Activated effector memory CD4-positive, alpha-beta T cell treated with anti-CD3 and anti-CD28 coated beads, Interleukin-2, amount 50 U/mL, for 16 hours (primary cell): ENCODE measurements at regions not wholly inside any gene's neighbourhood (a gene's known extent, or its start where the extent isn't known, plus 50 kb on each side); places are given as distances from the start of the nearest gene placed in this dataset.
"Not testable (repeated sequence)": the region's sequence is repeated elsewhere in the genome, so short reads cannot be mapped to it uniquely, and the experiment has no call there.

Experiments used
- DNase-seq: peaks from one replicate; pipeline ENCODE4 v3.0.0-alpha.2; 2020

GRCh38 chr9:134547161-134548100 lies 94.2 kb upstream of the COL5A1 start:
- no peak for DNase-seq

- DNase-seq, result no peak
Observed at GRCh38 chr9:134548185-134548584, 93.4 kb upstream of the COL5A1 start.

DNA sequence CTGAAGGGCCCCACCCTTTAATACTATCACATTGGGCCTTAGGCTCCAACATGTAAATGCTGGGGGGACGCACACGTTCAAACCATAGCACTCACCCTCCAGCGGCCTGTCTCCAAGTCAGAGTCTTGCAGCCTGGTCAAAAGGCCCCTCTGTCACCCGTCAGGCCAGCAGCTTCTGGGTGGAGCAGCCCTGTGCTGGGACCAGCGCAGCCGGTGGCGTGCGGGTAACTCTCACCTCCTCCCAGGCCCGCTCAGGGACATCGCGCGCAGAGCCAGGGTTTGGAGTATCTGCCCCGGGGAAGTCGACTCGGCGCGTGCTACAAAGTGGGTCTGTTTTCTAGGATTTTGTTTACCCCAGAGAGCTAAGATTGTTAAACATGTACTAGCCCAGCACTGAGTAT lies 93.0 kb upstream of the COL5A1 start:
- no peak for DNase-seq

DNA sequence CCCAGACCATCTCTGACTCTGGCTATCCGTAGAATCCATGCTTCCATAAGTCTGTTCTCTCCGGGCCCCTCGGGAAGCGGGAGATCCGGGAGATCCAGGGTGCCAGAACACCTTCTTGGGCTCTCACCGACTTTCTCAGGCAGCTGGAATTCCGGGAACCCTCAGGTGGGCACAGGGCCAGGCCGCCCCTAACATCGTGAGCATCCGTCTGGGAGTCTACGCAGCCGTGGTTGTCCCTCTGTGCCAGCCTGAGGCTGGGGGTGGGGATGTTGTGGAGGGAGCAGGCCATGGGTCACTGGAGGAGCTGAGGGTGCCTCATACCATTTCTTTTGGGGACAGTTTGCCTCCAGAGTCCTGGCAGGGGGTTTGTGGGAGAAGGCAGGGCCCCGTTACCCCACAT lies 92.3 kb upstream of the COL5A1 start:
- DNase-seq, result no peak

GRCh38 chr9:134550081-134550480 lies 91.5 kb upstream of the COL5A1 start:
- DNase-seq, result not testable (repeated sequence)

- no peak for DNase-seq
Observed at GRCh38 chr9:134550584-134550983, 91.0 kb upstream of the COL5A1 start.

DNA sequence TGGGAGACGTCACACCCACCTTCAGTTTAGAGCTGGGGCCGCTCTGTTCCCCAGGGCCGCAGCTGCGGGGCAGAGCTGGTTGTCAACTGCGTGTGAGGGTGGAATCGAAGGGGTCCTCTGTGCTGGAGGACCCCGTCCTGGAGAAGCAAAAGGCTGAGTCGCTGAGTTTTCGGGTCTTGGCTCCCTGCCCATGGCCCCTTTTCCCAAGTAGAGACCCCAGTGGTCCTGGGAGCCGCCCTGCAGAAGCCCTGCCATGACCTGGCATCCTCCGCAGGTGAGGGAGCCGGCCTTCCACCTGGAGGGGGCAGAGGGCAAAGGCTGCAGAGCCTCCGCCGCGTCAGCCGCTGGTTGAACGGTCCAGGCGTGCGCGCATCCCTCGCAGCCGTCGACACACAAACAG lies 90.4 kb upstream of the COL5A1 start:
- DNase-seq, result no peak

- DNase-seq, result no peak
Observed at GRCh38 chr9:134551644-134552348, 89.8 kb upstream of the COL5A1 start.

DNA sequence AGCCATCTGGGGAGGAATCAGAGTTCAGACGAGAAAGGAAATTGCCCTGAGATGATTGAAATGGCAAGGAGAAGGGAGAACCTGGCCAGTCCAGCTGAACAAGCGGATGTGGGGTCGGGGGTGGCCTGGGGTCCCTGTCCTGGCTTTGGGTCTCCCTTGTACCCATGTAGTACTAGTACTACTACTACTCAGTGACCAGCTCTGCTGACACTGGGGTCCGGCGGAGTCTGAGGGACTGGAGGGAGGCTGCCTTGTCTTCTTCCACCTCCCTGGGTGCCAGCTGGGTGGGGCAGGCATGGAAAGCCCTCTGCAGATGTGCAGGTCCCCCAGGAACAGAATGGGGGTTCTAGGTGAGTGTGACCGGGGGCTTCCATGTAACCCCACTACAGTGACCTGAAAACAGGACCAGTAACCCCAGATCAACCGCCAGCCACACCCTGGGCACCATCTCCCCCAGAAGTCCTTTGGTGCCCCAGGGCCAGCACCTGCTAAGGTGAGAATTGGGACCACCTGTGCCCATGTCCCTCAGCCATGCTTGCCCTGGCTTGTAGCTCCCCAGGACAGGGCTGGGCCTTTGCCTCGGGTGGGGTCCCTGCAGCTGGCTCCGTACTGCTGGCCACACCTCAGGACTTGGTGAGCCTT lies 89.1 kb upstream of the COL5A1 start:
- DNase-seq, result no peak

DNA sequence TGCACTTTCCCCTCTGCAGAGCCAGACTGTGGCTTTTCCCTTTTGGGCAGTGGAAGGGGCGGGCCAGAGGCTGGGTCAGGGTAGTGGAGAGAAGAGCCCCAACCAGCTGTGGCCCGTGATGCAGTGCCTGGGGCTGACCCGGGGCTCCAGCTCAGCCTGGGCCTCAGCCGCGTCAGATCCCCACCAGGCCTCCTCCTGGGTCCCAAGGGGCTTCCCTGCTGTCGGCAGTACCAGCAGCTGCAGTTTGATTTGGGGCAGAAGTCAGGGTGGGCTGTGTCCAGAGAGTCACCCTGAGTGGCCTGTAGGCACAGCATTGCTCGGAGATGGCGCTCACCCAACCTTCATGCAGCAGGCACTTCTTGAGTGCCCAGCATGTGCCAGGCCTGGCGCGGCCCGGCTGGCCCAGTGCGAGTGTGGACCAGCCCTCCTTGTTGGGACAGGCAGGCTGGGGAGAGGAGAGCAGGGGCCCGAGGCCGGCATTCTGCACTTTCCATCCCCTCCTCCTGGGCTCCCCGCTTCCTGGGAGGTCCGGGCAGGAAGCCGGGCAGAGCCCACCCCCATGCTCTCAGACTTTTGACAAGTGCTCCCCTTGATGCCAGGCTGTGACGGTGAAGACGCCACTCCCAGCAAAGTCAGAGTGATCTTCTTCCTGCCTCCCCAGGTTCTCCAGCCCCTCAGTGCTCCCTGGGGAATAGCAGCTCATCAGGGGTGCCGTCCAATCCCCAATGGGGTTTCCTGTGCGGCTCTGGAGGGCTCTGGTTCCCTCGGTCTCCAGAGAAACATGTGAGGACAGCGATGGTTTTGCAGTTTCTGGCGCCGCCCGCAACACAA lies 88.3 kb upstream of the COL5A1 start:
- no peak for DNase-seq

GRCh38 chr9:134553996-134554372 lies 87.6 kb upstream of the COL5A1 start:
- DNase-seq, result no peak

GRCh38 chr9:134554373-134555093 lies 87.1 kb upstream of the COL5A1 start:
- DNase-seq, result no peak

DNA sequence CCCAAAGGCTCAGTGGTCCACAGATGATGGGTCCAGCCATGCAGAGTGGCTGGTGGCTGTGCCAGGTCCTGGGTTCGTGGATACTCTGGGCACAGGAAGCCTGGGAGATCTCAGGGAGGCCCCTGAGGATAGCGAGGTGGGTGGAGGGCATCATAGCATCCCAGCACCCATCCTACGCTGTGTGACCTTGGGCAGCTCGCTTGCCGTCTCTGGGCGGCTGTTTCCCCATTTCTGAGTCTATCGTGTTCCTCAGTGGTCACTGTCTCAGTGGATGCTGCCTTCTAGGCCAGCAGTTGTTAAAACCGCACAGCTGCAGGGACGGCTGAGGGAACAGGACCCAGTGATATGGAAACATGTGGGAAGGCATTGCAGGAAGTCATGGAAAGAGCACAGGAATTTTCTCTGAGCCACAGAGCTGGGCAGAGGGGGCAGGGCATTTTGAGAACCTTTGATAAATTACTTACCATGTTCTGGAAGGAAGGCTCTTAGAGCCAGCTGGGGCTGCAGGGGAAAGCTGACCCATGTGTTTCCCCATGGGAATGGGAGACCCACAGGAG lies 86.4 kb upstream of the COL5A1 start:
- DNase-seq, result no peak

DNA sequence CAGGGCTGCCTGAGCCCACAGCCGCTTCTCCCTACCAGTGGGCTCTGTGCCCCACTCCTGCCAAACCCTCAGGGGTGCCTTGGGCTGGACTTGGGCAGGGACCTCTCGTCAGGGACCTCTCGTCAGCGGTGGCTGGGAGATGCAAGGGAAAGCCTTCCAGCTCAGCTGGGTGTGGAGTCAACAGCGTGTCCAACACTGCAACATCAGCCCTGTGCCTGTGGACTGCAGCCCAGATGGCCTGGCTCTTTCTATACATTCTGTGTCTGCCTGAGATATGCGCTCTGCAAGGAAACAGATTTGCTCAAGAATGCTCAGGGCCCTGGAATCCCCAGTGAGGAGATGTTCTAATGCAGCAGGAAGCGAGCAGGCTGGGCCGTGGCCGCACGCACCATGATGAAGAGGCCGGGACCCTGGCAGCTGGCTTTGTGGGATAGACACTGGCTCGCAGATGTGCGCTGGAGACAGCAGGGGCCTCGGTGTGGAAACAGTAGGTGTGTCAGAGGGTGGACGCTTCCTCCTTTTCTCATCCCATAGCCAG lies 85.0 kb upstream of the COL5A1 start:
- peak; percentile 58 for DNase-seq

DNA sequence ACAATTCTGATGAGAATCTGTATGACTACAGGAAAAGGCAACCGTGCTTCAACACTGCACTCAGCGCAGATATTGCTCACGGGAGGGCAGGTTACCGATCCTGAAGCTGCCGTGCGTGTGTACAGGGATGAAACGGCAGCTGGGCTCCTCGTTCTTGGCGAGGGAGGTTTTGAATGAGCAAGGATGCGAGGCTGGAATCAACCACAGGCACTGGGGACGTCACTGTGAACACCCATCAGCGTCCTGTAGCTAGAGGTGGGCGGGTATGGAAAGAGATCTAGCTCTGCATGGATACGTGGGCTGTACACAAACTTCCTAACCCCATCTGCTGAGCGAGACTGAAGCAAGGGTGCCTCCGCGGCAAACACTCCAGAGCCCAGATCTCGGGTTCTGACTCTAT lies 84.3 kb upstream of the COL5A1 start:
- DNase-seq, result peak; percentile 31

- DNase-seq, result peak; percentile 14
Observed at GRCh38 chr9:134558124-134558905, 83.3 kb upstream of the COL5A1 start.

DNA sequence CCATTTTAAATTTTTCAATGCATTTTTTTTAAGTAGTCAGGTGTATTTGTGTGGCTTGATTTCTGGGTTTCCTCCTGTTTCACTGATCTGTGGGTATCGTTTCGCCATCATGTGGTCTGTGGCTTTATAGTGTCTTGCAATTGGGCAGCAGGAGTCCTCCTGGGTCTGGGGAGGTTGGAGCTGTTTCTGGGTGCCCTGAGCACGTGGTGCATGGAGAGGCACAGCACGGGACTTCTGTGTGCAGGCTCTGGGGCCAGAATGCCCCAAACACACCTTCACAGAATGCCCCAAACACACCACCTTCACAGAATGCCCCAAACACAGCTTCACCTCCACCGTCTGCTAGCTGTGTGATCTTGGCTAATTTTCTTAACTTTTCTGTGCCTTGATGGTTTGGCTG lies 82.6 kb upstream of the COL5A1 start:
- no peak for DNase-seq

DNA sequence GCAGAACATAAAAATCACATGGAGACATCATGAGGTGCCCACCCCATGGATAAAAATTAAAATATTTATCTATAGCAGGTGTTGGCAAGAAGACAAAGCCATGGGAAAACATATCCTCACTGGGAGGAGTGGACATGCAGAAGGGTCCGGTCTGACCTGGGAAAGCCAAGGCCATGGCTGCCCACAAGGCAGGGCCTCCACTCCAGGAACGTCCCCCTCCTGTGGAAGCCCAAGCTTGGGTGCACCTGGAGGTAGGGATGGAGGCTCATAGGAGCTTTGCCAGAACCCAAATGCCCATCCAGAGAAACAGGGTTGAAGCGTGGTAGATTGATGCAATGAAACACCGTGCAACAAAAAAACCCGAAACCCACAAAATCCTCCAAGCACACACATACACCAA lies 81.4 kb upstream of the COL5A1 start:
- peak; percentile 25 for DNase-seq

DNA sequence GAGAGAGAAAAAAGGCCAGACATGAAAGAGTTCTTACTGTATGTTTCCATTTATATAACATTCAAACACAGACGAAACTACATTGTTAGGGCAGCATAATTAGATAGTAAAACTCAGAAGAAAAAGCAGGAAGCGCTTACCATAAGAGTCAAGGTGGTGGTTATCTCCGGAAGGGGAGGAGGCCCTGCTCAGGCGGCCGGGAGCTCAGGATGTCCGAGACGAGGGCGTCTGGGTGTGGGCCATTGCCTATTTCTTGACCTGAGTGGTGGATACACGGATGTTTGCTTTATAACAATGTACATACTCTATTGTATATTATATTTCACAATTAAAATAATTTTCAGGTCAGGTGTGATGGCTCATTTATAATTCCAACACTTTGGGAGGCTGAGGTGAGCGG lies 80.9 kb upstream of the COL5A1 start:
- peak; percentile 21 for DNase-seq

GRCh38 chr9:134561427-134562145 lies 80.0 kb upstream of the COL5A1 start:
- peak; percentile 37 for DNase-seq
